PC-9 (cell line): ENCODE measurements at regions not wholly inside any gene's neighbourhood (a gene's known extent, or its start where the extent isn't known, plus 50 kb on each side); places are given as distances from the start of the nearest gene placed in this dataset.

Experiments used
- BruUV-seq: library from RNA; stranded (reverse); fragments of 400-500 nt; replicated peaks from 2 replicates; lab custom pipeline; 2021; lab: Mats Ljungman, UMichigan
- CTCF ChIA-PET: fragments of 300-600 bp; sonication (Branson Sonifier 250); formaldehyde crosslinking; loops from one replicate; lab custom pipeline; 2022; ENCODE audit warnings: antibody characterized with exemption; lab: Charles Lee
- POLR2A ChIA-PET: fragments of 300-600 bp; sonication (Branson Sonifier 250); formaldehyde crosslinking; loops from one replicate; lab custom pipeline; 2022; ENCODE audit warnings: antibody characterized with exemption; ENCODE audit not compliant: unreplicated experiment; lab: Charles Lee
- DNase-seq, 2 experiments: peaks; one replicate each; pipeline versions ENCODE4 v3.0.0 to v3.0.0-alpha.2; 2015 to 2022; ENCODE audit warnings: mixed read lengths in 1 of 2
- H2AFZ ChIP-seq: fragments of 200-600 bp; sonication (generic); 2 replicates; pipeline ENCODE4 v1.8.1; 2017; ENCODE audit warnings: antibody characterized with exemption
- H3F3A ChIP-seq: fragments of 200-600 bp; sonication (generic); 2 replicates; pipeline ENCODE4 v1.8.1; 2017; ENCODE audit warnings: antibody characterized with exemption, mild to moderate bottlenecking, low read depth; ENCODE audit not compliant: insufficient read depth
- H3K27ac ChIP-seq: fragments of 200-600 bp; sonication (generic); 2 replicates; pipeline ENCODE4 v1.6.1; 2016; ENCODE audit warnings: mixed run types
- H3K27me3 ChIP-seq: fragments of 200-600 bp; sonication (generic); 2 replicates; pipeline ENCODE4 v1.6.1; 2016; ENCODE audit warnings: low read depth, mixed run types; ENCODE audit not compliant: insufficient read depth
- H3K36me3 ChIP-seq: fragments of 200-600 bp; sonication (generic); 2 replicates; pipeline ENCODE4 v1.6.1; 2016; ENCODE audit warnings: low read depth, mixed run types
- H3K4me1 ChIP-seq: fragments of 200-600 bp; sonication (generic); replicated peaks from 2 replicates; pipeline ENCODE4 v1.6.1; 2016; ENCODE audit warnings: mixed run types; ENCODE audit not compliant: insufficient read depth
- H3K4me2 ChIP-seq: fragments of 200-600 bp; sonication (generic); 2 replicates; pipeline ENCODE4 v1.6.1; 2017; ENCODE audit warnings: mixed run types
- H3K4me3 ChIP-seq: fragments of 200-600 bp; sonication (generic); 2 replicates; pipeline ENCODE4 v1.6.1; 2016; ENCODE audit warnings: mixed run types
- H3K79me2 ChIP-seq: fragments of 200-600 bp; sonication (generic); 2 replicates; pipeline ENCODE4 v1.6.1; 2017; ENCODE audit warnings: low read depth, mixed run types
- H3K9me2 ChIP-seq: fragments of 200-600 bp; sonication (generic); 2 replicates; pipeline ENCODE4 v1.8.1; 2017; ENCODE audit warnings: mild to moderate bottlenecking; ENCODE audit not compliant: insufficient read depth
- H3K9me3 ChIP-seq: fragments of 200-600 bp; sonication (generic); 2 replicates; pipeline ENCODE4 v1.8.1; 2016; ENCODE audit warnings: low read depth; ENCODE audit not compliant: insufficient read depth
- H4K20me1 ChIP-seq: fragments of 200-600 bp; sonication (generic); 2 replicates; pipeline ENCODE4 v1.8.1; 2017; ENCODE audit not compliant: insufficient read depth
- CTCF ChIP-seq: fragments of 200-600 bp; sonication (generic); conservative IDR thresholded peaks from 2 replicates; pipeline ENCODE4 v1.6.1; 2017; ENCODE audit warnings: mixed run types, antibody characterized with exemption, mild to moderate bottlenecking, moderate library complexity
- EZH2 ChIP-seq: fragments of 200-600 bp; sonication (generic); IDR thresholded peaks from 2 replicates; pipeline ENCODE4 v1.8.0; 2017; ENCODE audit warnings: antibody characterized with exemption, low read depth
- intact Hi-C: fragments of 100-400 bp; cut with micrococcal nuclease; formaldehyde crosslinking; loops from one replicate; pipeline ENCODE4 v1.10.0; 2022; ENCODE audit not compliant: unreplicated experiment

- Histone ChIP-seq H3K4me2 (peak overlapping the region; percentile 67), H3K4me3 (peak overlapping the region; percentile 13; the same call in 1 of the 2 replicates)
Measured at GRCh38 chr4:38230121-38230801, 270.1 kb downstream of the PTTG2 start.

GRCh38 chr4:38230821-38231563 lies 270.8 kb downstream of the PTTG2 start:
- TF ChIP-seq CTCF (no peak), EZH2 (no peak)
- H3K9me3 ChIP-seq = peaks cover 15% of the 10 kb centered on the region
- H4K20me1 ChIP-seq = no peaks in the 10 kb centered on the region
- no peaks in the 10 kb centered on the region for H3K79me2 ChIP-seq
- H3K4me3 ChIP-seq = no peak overlapping the region
- H3K27me3 ChIP-seq = no peaks in the 10 kb centered on the region
- TSS peak; percentile 47 for BruUV-seq
- peaks cover 35% of the 10 kb centered on the region for H3K4me1 ChIP-seq
- H3F3A ChIP-seq = peaks cover 27% of the 10 kb centered on the region; the same call in 1 of the 2 replicates
- ChIA-PET POLR2A (no interaction called here), CTCF (interaction anchor here (0.6 kb wide), 1 partner anchor 76 kb away, joined by 4 read pairs; no protein-coding TSS in a partner anchor)
- no peaks in the 10 kb centered on the region for H3K36me3 ChIP-seq
- H3K27ac ChIP-seq = peak overlapping the region; percentile 77
- no peaks in the 10 kb centered on the region for H3K9me2 ChIP-seq
- intact Hi-C loops = loop anchor here (2.0 to 5.0 kb wide), 5 partner anchors 42 to 442 kb away; no protein-coding TSS in a partner anchor
- peak overlapping the region; percentile 67 for H3K4me2 ChIP-seq
- no peak overlapping the region for H2AFZ ChIP-seq
- no peak for DNase-seq

More at GRCh38 chr4:38230121-38230801, 270.1 kb downstream of the PTTG2 start:
- POLR2A ChIA-PET = interaction anchor here (0.5 to 0.6 kb wide), 2 partner anchors 14 to 1487 kb away, joined by 4 to 6 read pairs; no protein-coding TSS in a partner anchor
- Histone ChIP-seq H4K20me1 (no peaks in the 10 kb centered on the region), H3K9me2 (no peaks in the 10 kb centered on the region), H3F3A (peaks cover 27% of the 10 kb centered on the region; the same call in 1 of the 2 replicates), H3K27ac (peak overlapping the region; percentile 77), H3K4me1 (peaks cover 35% of the 10 kb centered on the region), H3K36me3 (no peaks in the 10 kb centered on the region), H3K27me3 (no peaks in the 10 kb centered on the region), H3K9me3 (peaks cover 15% of the 10 kb centered on the region), H3K79me2 (no peaks in the 10 kb centered on the region), H2AFZ (peak overlapping the region; percentile 45; the same call in 1 of the 2 replicates)
- CTCF ChIA-PET = interaction anchor here (0.6 kb wide), 1 partner anchor 77 kb away, joined by 4 read pairs; no protein-coding TSS in a partner anchor
- no peak for TF ChIP-seq CTCF
- TF ChIP-seq EZH2 = no peak
- peak; percentile 73 to 95 for DNase-seq
- intact Hi-C loops = loop anchor here (2.0 to 5.0 kb wide), 5 partner anchors 41 to 443 kb away; no protein-coding TSS in a partner anchor
- no TSS peak for BruUV-seq

- TF ChIP-seq CTCF (no peak), EZH2 (no peak)
- Histone ChIP-seq H3F3A (peaks cover 25% of the 10 kb centered on the region; the same call in 1 of the 2 replicates), H3K4me1 (peaks cover 40% of the 10 kb centered on the region), H2AFZ (no peak overlapping the region), H3K4me2 (peak overlapping the region; percentile 67), H3K36me3 (no peaks in the 10 kb centered on the region), H4K20me1 (no peaks in the 10 kb centered on the region), H3K27me3 (no peaks in the 10 kb centered on the region), H3K9me2 (no peaks in the 10 kb centered on the region), H3K4me3 (no peak overlapping the region), H3K27ac (peak overlapping the region; percentile 77), H3K9me3 (peaks cover 15% of the 10 kb centered on the region), H3K79me2 (no peaks in the 10 kb centered on the region)
- intact Hi-C loops = loop anchor here (2.0 to 5.0 kb wide), 5 partner anchors 43 to 441 kb away; no protein-coding TSS in a partner anchor
- DNase-seq = peak; percentile 33 to 50
- ChIA-PET CTCF (no interaction called here), POLR2A (no interaction called here)
- BruUV-seq = no TSS peak
Measured at GRCh38 chr4:38231626-38232025, 271.4 kb downstream of the PTTG2 start.
